Esophagus squamous epithelium (tissue), 4 donors: ENCODE measurements at regions not wholly inside any gene's neighbourhood (a gene's known extent, or its start where the extent isn't known, plus 50 kb on each side); places are given as distances from the start of the nearest gene placed in this dataset.

Source experiments
- POLR2A ChIP-seq, 4 donors: fragments of 450-650 bp; IDR thresholded peaks; one replicate each; pipeline ENCODE4 v1.6.1; 2017; ENCODE audit warnings: antibody characterized with exemption in 4 of 4, mild to moderate bottlenecking in 4 of 4, moderate library complexity in 3 of 4
- TF ChIP-seq, protein P1 (sequence below), 6 experiments: fragments of 450-650 bp in 4 of 6; fragments of 200-600 bp in 2 of 6; sonication (generic) in 2 of 6; IDR thresholded peaks; one replicate each; pipeline ENCODE4 v1.5.1; 2016 to 2019; ENCODE audit warnings: antibody characterized with exemption in 6 of 6, mild to moderate bottlenecking in 4 of 6, moderate library complexity in 4 of 6

DNA sequence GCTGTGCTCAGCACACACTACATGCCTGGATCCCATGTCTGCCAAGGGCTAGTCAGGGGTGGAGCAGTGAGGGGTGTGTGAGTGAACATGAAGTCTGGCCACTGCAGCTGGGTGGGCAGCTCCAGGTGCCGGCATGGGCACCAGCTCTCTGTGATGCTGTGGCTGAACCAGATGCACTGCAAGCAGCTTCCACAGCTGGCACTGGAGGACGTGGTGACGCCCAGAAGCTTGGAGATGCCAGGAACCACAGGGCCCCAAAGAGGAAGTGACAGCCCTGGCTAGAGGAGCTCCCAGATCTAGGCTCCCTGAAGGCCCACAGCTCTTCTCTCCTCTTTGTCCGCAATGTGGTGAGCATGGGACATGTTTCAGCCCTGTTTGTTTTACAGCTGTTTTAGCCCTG is 776.3 kb upstream of the POU3F3 start:
- TF ChIP-seq, protein P1, sequence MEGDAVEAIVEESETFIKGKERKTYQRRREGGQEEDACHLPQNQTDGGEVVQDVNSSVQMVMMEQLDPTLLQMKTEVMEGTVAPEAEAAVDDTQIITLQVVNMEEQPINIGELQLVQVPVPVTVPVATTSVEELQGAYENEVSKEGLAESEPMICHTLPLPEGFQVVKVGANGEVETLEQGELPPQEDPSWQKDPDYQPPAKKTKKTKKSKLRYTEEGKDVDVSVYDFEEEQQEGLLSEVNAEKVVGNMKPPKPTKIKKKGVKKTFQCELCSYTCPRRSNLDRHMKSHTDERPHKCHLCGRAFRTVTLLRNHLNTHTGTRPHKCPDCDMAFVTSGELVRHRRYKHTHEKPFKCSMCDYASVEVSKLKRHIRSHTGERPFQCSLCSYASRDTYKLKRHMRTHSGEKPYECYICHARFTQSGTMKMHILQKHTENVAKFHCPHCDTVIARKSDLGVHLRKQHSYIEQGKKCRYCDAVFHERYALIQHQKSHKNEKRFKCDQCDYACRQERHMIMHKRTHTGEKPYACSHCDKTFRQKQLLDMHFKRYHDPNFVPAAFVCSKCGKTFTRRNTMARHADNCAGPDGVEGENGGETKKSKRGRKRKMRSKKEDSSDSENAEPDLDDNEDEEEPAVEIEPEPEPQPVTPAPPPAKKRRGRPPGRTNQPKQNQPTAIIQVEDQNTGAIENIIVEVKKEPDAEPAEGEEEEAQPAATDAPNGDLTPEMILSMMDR (IDR thresholded peaks at IDR 0.05) = no peak
- TF ChIP-seq POLR2A (IDR thresholded peaks at IDR 0.05) = no peak
